SH-SY5Y (cell line): ENCODE measurements at regions not wholly inside any gene's neighbourhood (a gene's known extent, or its start where the extent isn't known, plus 50 kb on each side); places are given as distances from the start of the nearest gene placed in this dataset.

Experiments used
- GATA2 ChIP-seq: IDR thresholded peaks from 2 replicates; pipeline ENCODE4 v1.6.1; 2011; ENCODE audit warnings: mild to moderate bottlenecking, low read depth, low read length
- GATA3 ChIP-seq: IDR thresholded peaks from 2 replicates; pipeline ENCODE4 v1.6.1; 2011; ENCODE audit warnings: low read depth, mild to moderate bottlenecking, low read length, moderate library complexity

GRCh38 chr17:71458322-71458721 is 662.5 kb upstream of the SOX9 start:
- TF ChIP-seq GATA3 = no peak
- TF ChIP-seq GATA2 = no peak

DNA sequence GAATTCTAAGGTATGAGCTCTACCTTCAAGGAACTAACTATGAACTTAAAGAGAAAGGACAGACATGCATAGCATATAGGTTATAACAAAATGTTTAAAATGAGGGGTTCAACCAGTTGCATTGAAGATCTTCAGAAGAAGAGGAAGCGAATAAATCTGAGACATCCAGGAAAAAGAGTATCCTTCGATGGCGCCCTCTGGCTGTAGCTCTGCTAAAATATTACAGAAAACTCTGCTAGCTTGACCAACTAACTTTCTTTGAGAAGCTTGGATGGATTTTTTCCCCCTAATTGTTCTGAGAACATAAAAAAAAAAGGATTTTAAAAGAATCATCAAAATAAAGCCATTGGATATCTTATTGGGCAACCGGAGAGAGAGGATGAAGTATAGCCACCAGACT is 659.9 kb upstream of the SOX9 start:
- TF ChIP-seq GATA2 (no peak), GATA3 (no peak)

DNA sequence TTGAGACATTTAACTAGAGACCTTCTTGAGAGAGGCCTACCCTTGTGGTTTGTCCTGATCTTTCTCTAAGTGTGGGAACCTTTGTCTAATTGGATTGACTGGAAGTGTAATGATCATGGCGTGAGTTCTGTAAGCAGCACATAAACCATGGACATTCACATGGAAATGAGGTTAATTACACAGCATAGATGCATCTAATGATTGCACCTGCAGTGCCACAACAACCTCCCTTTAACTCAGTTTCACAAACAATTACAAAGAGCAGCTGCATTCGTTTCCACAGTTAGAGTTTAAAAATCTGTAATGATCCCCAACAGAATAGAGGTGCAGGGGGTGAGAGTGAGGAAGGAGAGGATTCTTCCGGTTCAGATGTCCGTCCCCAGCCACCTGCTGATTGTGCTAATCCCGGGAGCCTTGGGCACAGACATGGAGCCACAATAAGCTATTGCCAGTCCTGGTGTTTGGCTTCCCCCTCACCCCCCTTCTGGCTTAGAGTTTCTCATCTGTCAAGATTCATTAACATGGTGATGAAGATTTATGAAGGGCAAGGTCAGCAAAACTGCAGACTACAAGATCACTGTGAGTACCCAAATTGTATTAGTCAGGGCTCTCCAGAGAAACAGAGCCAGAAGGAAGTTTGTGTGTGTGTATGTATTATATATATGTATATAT is 659.2 kb upstream of the SOX9 start:
- no peak for TF ChIP-seq GATA3
- no peak for TF ChIP-seq GATA2

DNA sequence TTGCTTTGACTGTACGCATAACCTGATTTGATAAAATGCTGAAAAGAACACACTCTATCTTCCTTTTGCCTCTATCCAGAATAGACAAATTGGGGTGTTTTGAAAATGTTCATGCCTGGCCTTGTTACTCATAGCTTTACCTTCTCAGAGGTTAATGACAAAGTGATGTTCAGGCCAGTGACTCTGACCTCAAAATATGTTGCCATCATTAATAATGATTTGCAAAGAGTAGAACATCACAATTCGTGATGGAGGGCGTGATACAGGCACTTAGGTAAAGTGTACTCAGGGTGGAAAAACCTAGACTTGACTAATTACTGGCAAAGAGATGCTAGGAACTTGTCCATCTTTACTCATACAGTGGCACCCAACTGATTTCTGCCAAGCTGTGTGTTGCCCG is 656.6 kb upstream of the SOX9 start:
- TF ChIP-seq GATA3 (no peak), GATA2 (no peak)

GRCh38 chr17:71464751-71465150 is 656.1 kb upstream of the SOX9 start:
- TF ChIP-seq GATA3 (no peak), GATA2 (no peak)

GRCh38 chr17:71467719-71468118 is 653.1 kb upstream of the SOX9 start:
- TF ChIP-seq GATA2 (no peak), GATA3 (no peak)

DNA sequence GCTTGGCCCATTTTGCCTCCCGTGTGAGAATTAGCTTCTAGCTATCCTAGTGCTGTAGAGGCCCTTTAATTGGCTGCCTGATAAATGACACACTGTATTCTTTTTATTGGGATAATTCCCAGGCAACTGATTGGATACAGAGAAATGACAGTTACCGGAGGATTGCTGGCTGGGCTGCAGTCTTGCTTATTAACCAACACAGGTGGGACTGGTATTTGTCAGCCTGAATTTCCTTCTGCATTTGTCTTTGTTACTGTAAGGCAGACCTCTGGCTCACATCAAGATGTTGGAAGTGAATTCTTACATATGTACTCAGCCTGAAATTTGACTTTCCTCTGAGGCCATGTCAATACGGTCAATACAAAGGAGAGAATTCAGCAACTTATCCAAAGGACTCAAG is 650.8 kb upstream of the SOX9 start:
- TF ChIP-seq GATA3 (no peak), GATA2 (no peak)

DNA sequence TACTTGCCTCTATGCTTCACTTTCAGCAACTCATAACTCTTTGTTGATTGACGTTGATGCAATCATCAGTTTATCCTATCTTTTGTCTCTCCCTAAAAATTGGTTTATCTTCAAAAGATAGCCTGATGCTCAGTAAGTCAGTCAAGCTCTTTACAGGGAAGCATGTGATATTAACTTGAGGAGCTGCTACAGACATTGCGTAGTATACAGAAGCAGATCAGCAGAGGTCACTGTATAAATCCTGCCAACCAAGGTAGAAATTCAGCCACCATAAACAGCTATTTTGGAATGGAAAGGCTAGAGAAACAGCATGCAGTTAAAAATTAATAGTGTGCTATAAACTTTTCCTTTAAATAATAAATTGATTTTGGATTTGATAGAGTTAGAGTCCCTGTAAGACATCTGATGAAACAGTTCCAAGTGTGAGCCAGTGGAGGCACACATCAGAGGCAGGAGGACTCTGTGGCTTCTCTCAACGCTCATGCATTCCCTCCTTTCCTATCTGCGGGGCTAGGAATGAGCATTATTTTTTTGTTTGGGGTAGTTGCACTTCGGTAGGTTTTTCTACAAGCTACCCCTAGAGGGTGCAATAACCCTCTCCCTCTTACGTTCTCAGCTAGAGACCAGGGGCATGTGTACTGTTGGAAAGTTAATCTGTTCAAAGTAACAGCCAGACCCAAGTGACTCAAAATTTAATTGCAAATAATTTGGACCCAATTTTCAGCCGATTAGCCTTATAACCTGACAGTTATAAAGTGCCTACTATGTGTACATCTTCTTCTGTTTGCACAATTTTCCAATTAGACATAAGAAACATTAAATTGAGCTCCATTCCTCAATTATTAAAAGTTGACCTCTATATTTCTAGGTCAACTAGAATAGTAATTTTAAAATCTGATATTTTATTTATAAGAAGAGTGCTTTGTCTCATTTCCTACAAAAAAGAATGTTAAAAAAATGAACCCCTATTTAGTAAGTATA is 647.7 kb upstream of the SOX9 start:
- TF ChIP-seq GATA3 = no peak
- TF ChIP-seq GATA2 = no peak

DNA sequence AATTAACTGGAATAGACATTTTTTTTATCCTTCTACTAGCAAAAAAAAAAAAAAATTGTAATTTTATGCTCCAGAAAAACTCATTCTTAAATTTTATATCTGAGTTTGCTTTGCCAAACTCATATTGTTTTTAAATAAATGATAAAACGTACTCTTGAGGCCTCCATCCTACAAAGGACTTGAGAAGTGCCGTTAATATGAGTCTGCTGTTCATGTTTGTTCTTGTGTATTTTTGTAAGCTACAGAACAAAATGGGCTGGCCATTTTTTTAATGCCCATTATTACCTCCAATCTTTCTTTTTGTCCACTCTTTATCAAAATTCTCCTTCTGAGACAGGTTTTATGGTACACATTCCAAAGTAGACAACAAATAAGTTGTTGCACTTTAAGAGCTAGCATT is 643.5 kb upstream of the SOX9 start:
- TF ChIP-seq GATA2 (no peak), GATA3 (no peak)

DNA sequence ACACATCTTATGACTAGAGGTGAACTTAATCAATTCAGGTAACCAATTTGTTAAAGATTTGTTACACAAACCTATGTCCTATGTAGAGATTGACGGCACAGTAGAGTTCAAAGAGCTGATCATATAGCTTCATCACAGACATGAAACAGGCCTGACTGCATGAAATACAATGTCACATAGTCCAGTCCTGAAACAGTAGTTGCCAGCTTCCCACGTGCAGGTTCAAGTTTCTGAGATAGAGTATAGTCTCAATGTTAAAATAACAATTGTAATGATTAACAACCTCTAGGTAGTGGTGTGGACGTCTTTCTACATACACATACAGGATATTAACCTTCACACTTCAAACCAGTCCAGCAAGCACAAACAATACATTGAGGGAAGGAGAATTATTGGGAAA is 640.7 kb upstream of the SOX9 start:
- TF ChIP-seq GATA2 (no peak), GATA3 (no peak)

DNA sequence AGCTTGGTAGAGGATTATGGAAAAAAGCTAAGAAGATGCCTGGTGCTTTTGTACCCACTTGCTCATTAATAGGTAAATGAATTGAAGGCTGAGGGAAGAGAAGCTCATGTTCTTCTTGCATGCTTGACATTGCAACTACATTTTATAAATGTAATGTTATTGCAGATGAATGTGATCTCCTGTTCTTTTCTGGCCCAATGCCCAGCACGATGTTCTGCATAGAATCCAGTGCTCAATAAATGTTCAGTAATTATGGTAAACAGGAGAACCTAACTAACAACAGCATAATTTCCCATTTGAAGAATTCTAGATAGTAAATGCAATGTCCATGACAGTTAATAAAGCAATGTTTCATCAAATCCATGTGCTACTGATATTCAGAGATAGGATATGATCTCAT is 638.2 kb upstream of the SOX9 start:
- no peak for TF ChIP-seq GATA2
- TF ChIP-seq GATA3 = no peak

DNA sequence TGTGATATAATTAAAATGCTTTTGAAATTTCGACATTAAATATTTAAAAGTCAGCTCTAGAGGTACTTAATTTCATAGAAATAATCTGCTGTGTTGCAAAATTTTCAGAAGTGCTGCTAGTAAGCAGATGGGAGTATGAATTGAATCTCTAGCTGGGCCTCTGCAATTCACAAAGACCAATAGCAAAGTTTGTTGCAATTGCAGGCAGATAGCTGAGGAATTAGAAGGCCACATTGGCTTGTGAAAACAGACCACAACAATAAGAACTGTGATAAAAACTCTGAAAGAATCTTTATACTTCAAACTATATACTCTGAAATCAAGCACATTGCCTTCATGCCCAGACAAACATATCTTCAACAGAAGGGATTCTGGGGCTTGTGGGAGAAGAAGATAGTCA is 636.3 kb upstream of the SOX9 start:
- TF ChIP-seq GATA3 = no peak
- TF ChIP-seq GATA2 = no peak

GRCh38 chr17:71485426-71485825 is 635.4 kb upstream of the SOX9 start:
- TF ChIP-seq GATA3 (no peak), GATA2 (no peak)

DNA sequence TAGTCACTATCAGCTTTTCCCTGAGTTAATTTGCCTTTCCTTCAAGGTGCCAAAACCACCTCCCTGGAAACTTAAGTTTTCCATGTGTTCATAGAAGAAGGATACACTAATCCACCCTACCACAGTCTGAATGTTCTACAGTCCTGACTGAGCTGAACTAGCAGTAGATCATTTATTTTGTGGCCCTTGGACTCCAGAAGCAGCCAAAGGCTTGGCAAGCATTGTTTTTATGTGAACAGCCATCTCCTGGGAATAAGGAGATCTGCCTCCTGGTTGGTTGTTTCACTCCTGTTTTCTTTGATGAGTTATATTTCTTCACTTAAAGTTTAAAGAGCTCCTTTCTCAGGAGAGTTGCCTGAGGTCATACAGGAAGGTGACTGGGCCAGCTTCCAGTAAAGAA is 634.6 kb upstream of the SOX9 start:
- no peak for TF ChIP-seq GATA2
- TF ChIP-seq GATA3 = no peak

- TF ChIP-seq GATA2 (no peak), GATA3 (no peak)
Measured at GRCh38 chr17:71488851-71489250, 632.0 kb upstream of the SOX9 start.
